OCI-LY3 (cell line): ENCODE measurements at regions not wholly inside any gene's neighbourhood (a gene's known extent, or its start where the extent isn't known, plus 50 kb on each side); places are given as distances from the start of the nearest gene placed in this dataset.

ENCODE experiments used
- H2AFZ ChIP-seq: fragments of 200-600, 300-600 bp; shearing (Covaris generic); 2 replicates; pipeline ENCODE4 v1.6.0; 2014; ENCODE audit warnings: antibody characterized with exemption, low read depth, low read length
- H3K27ac ChIP-seq: fragments of 200-600, 300-600 bp; sonication (generic); 2 replicates; pipeline ENCODE4 v1.5.1; 2014; ENCODE audit warnings: mild to moderate bottlenecking, low read length, moderate library complexity, mixed read lengths
- H3K27me3 ChIP-seq: fragments of 200-600, 300-600 bp; sonication (generic); 2 replicates; pipeline ENCODE4 v1.6.1; 2014; ENCODE audit warnings: low read depth, low read length, mixed read lengths
- H3K36me3 ChIP-seq: fragments of 200-600, 300-600 bp; sonication (generic); replicated peaks from 2 replicates; pipeline ENCODE3; 2014; ENCODE audit warnings: low read depth, low read length, mixed read lengths
- H3K4me1 ChIP-seq: fragments of 300-600, 200-600 bp; sonication (generic); 2 replicates; pipeline ENCODE4 v1.6.1; 2014; ENCODE audit warnings: low read length, mixed read lengths
- H3K4me2 ChIP-seq: fragments of 200-600, 300-600 bp; sonication (generic); 2 replicates; pipeline ENCODE4 v1.6.1; 2014; ENCODE audit warnings: low read length, mixed read lengths
- H3K4me3 ChIP-seq: fragments of 300-600, 200-600 bp; sonication (generic); 2 replicates; pipeline ENCODE4 v1.5.1; 2014; ENCODE audit warnings: antibody characterized with exemption, mild to moderate bottlenecking, low read length, moderate library complexity
- H3K79me2 ChIP-seq: fragments of 300-600, 200-600 bp; shearing (Covaris generic); 2 replicates; pipeline ENCODE4 v1.6.1; 2014; ENCODE audit warnings: mild to moderate bottlenecking, low read length, mixed read lengths
- H3K9ac ChIP-seq: fragments of 300-600, 200-600 bp; shearing (Covaris generic); 2 replicates; pipeline ENCODE4 v1.6.0; 2014; ENCODE audit warnings: mild to moderate bottlenecking, low read length, moderate library complexity
- H3K9me3 ChIP-seq: fragments of 200-600, 300-600 bp; shearing (Covaris generic); 2 replicates; pipeline ENCODE4 v1.6.1; 2014; ENCODE audit warnings: low read length, mixed read lengths; ENCODE audit not compliant: insufficient read depth
- H4K20me1 ChIP-seq: fragments of 200-600, 300-600 bp; sonication (generic); 2 replicates; pipeline ENCODE4 v1.6.1; 2016; ENCODE audit warnings: low read length, mixed read lengths; ENCODE audit not compliant: insufficient read depth
- CTCF ChIP-seq: fragments of 200-600, 300-600 bp; sonication (generic); IDR thresholded peaks from 2 replicates; pipeline ENCODE4 v1.5.1; 2014; ENCODE audit warnings: antibody characterized with exemption, low read length, low read depth
- EZH2phosphoT487 ChIP-seq: fragments of 200-600 bp; shearing (Covaris generic); IDR thresholded peaks from 2 replicates; pipeline ENCODE4 v1.6.1; 2018; ENCODE audit warnings: antibody characterized with exemption, mixed run types, low read depth

- H3K36me3 ChIP-seq: no peaks in the 10 kb centered on the region
- H3K9ac ChIP-seq: no peak overlapping the region
- H3K4me1 ChIP-seq: no peaks in the 10 kb centered on the region
- H3K9me3 ChIP-seq: no peaks in the 10 kb centered on the region
- no peak overlapping the region for H3K4me2 ChIP-seq
- H2AFZ ChIP-seq: no peak overlapping the region
- H3K27me3 ChIP-seq: no peaks in the 10 kb centered on the region
- H4K20me1 ChIP-seq: no peaks in the 10 kb centered on the region
- H3K79me2 ChIP-seq: no peaks in the 10 kb centered on the region
- H3K27ac ChIP-seq: no peak overlapping the region
- H3K4me3 ChIP-seq: no peak overlapping the region
- TF ChIP-seq EZH2phosphoT487 (no peak), CTCF (no peak)
Measured at GRCh38 chr4:96593422-96593821, 753.5 kb downstream of the PDHA2 start.

- no peak overlapping the region for H2AFZ ChIP-seq
- H3K4me2 ChIP-seq: no peak overlapping the region
- H3K9me3 ChIP-seq: no peaks in the 10 kb centered on the region
- no peak overlapping the region for H3K27ac ChIP-seq
- no peak overlapping the region for H3K4me3 ChIP-seq
- no peak for TF ChIP-seq CTCF
- no peak for TF ChIP-seq EZH2phosphoT487
- H3K4me1 ChIP-seq: no peaks in the 10 kb centered on the region
- no peaks in the 10 kb centered on the region for H3K27me3 ChIP-seq
- no peaks in the 10 kb centered on the region for H3K36me3 ChIP-seq
- no peaks in the 10 kb centered on the region for H3K79me2 ChIP-seq
- H3K9ac ChIP-seq: no peak overlapping the region
- H4K20me1 ChIP-seq: no peaks in the 10 kb centered on the region
Measured at GRCh38 chr4:96598465-96598864, 758.6 kb downstream of the PDHA2 start.

GRCh38 chr4:96599752-96600151, 759.9 kb downstream of the PDHA2 start:
- Histone ChIP-seq H3K27ac (no peak overlapping the region), H4K20me1 (no peaks in the 10 kb centered on the region), H2AFZ (no peak overlapping the region), H3K4me1 (no peaks in the 10 kb centered on the region), H3K79me2 (no peaks in the 10 kb centered on the region), H3K36me3 (no peaks in the 10 kb centered on the region), H3K9me3 (no peaks in the 10 kb centered on the region), H3K4me2 (no peak overlapping the region), H3K27me3 (no peaks in the 10 kb centered on the region), H3K4me3 (no peak overlapping the region), H3K9ac (no peak overlapping the region)
- no peak for TF ChIP-seq CTCF
- no peak for TF ChIP-seq EZH2phosphoT487

- Histone ChIP-seq H3K4me3 (no peak overlapping the region), H3K4me1 (no peaks in the 10 kb centered on the region), H4K20me1 (no peaks in the 10 kb centered on the region), H3K9ac (no peak overlapping the region), H2AFZ (no peak overlapping the region), H3K79me2 (no peaks in the 10 kb centered on the region), H3K9me3 (no peaks in the 10 kb centered on the region), H3K36me3 (no peaks in the 10 kb centered on the region), H3K4me2 (no peak overlapping the region), H3K27me3 (no peaks in the 10 kb centered on the region), H3K27ac (no peak overlapping the region)
- no peak for TF ChIP-seq EZH2phosphoT487
- no peak for TF ChIP-seq CTCF
Measured at GRCh38 chr4:96602661-96603060, 762.8 kb downstream of the PDHA2 start.
